Stimulated activated CD8-positive, alpha-beta memory T cell treated with anti-CD3 and anti-CD28 coated beads, Interleukin-7, amount 100 ng/mL, for 1 hour (primary cell): ENCODE measurements at regions not wholly inside any gene's neighbourhood (a gene's known extent, or its start where the extent isn't known, plus 50 kb on each side); places are given as distances from the start of the nearest gene placed in this dataset.
"Not testable (repeated sequence)": the region's sequence is repeated elsewhere in the genome, so short reads cannot be mapped to it uniquely, and the experiment has no call there.

Experiments
- DNase-seq, 2 donors: peaks; one replicate each; pipeline ENCODE4 v3.0.0-alpha.2; 2020; ENCODE audit warnings: low read depth in 2 of 2

- DNase-seq: not testable (repeated sequence)
Measured at GRCh38 chr16:88228751-88229150, 154.0 kb upstream of the ZNF469 start.

- DNase-seq: not testable (repeated sequence)
Measured at GRCh38 chr16:88229710-88230109, 153.0 kb upstream of the ZNF469 start.

- not testable (repeated sequence) for DNase-seq
Measured at GRCh38 chr16:88230276-88230966, 152.3 kb upstream of the ZNF469 start.

DNA sequence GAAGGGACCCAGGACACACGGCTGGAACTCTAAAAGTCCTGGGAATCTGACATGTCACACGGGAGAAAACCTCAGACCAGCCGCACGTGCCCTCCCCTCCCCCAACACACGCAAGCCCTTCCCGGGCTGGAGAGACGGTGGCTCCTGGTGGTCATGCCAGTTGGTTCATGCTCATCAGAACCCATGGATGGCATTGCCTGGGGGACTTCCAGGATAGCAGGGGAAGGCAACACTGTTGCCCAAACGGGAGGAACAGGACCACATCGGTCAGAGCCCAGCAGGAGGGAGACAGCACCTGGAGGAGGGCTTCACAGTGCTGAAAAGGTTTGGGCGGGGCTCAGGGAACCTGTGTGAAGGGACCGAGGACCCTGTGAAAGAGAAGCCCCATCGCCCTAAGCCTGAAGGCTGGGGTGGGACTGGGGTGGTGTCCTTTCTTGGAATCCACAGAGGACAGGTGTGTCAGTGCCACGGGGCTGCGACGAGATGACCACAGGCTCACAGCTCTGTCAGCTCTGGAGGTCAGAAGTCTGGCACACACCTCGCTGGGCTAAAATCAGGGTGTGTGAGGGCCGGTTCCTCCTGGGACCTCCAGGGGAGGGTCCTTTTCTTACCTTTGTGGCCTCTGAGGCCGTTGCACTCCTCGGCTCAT lies 151.7 kb upstream of the ZNF469 start:
- DNase-seq: not testable (repeated sequence)

GRCh38 chr16:88231839-88232238 lies 150.9 kb upstream of the ZNF469 start:
- not testable (repeated sequence) for DNase-seq

- DNase-seq: not testable (repeated sequence)
Measured at GRCh38 chr16:88232401-88233258, 150.1 kb upstream of the ZNF469 start.

GRCh38 chr16:88233621-88234420 lies 148.9 kb upstream of the ZNF469 start:
- not testable (repeated sequence) for DNase-seq

DNA sequence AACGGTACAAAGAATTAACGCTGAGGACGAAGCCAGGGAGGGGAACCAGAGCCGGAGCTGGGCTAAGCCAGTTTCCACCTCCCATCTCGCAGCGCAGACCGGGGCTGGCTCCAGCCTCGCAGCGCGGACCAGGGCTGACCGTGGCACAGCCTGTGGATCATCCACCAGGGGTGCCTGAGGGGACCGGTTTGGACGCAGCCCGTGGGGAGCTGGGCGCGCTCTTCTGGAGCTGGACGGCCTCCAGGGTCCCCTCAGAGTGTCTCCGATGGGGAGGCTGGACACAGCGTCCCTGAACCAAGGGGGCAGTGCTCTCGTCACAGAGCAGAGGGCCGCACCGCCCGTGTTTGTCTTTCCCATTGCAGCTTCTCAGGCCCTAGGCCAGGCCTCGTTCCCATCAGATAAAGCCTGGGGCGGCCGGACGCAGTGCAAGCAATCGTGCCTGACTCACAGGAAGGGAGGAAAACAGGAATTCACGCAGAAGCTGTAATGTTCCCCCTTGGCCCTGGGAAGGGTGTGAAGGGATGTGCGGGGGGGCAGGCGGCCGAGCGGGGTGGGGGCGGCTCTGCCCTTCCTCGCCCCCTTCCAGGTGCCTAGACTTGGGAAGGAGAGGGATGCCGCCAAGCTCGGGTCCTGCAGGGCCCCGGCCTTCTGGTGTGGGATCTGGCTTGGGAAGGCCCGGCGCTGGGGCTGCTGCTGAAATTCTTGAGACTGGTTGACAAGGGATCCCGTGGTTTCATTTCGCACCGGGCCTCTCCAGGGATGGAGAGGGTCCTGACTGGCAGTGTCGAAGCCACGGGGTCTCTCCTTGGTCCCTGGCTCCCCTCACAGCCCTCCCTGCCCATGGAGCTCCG lies 148.1 kb upstream of the ZNF469 start:
- not testable (repeated sequence) for DNase-seq

DNA sequence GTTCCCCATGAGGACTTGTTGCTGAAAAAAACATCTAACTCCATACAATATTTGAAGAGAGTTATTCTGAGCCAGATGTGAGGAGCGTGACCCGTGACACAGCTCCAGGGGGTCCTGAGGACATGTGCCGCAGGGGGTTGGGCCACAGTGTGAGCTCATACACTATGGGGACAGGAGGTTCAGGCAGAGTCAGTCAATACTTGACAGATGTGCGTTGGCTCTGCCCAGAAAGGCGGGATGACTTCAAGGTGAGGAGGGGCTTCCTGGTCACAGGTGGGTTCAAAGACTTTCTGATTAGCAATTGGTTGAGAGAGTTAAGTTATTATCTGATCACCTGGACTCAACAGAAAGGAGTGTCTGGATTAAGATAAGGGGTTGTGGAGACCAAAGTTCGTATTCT lies 147.1 kb upstream of the ZNF469 start:
- DNase-seq: not testable (repeated sequence)

- DNase-seq: not testable (repeated sequence)
Measured at GRCh38 chr16:88236229-88236628, 146.5 kb upstream of the ZNF469 start.

DNA sequence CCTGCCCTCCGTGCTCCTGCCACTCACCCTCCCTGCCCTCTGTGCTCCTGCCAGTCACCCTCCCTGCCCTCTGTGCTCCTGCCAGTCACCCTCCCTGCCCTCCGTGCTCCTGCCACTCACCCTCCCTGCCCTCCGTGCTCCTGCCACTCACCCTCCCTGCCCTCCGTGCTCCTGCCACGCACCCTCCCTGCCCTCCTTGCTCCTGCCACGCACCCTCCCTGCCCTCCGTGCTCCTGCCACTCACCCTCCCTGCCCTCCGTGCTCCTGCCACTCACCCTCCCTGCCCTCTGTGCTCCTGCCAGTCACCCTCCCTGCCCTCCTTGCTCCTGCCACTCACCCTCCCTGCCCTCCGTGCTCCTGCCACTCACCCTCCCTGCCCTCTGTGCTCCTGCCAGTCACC lies 145.4 kb upstream of the ZNF469 start:
- DNase-seq: not testable (repeated sequence)

GRCh38 chr16:88237761-88238415 lies 144.9 kb upstream of the ZNF469 start:
- DNase-seq: not testable (repeated sequence)

DNA sequence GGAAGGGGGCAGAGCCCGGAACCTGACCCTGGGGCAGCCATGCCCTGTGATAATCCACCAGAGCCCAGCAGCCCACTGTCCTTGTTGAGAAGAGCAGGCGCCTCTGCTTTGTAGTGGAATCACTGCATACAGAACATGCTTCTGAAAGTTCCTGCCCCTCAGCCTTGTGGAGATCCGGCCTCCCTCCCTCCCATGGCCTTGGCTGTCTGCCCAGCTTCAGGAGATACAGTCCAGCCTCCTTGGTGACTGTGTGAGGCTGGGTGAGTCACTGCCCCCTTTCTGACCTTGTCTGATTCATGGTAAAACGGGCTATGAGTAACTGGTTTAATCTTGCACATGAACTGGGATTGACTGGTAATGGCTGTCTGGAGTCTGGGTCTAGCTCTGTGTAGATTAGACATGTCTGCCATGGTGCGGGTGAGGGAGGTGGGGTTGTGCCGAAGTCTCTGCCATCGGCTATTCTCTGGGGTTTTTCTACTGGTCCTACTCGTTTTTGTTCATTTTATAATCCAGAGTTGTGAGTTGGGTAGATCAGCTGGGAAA lies 144.0 kb upstream of the ZNF469 start:
- not testable (repeated sequence) for DNase-seq

DNA sequence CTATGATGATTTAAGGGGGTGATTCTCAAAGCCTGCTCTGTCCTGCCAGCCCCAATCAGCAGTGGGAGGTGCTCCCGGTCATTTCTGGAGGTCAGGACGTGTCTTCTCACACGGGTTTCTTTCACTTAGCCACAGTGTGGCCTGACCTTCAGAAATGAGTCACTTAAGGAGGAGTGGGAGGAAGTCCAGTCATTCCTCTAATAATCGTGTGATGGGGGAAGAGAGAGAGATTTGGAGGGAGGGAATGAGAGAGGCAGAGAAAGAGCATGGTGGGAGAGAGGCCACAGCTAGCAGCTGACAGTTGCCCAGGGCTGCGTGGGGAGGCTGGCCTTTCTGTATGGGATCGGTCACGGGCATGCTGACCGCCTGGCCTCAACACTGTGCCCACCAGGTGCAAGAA lies 142.6 kb upstream of the ZNF469 start:
- DNase-seq: not testable (repeated sequence)

- DNase-seq: not testable (repeated sequence)
Measured at GRCh38 chr16:88240776-88241175, 142.0 kb upstream of the ZNF469 start.

DNA sequence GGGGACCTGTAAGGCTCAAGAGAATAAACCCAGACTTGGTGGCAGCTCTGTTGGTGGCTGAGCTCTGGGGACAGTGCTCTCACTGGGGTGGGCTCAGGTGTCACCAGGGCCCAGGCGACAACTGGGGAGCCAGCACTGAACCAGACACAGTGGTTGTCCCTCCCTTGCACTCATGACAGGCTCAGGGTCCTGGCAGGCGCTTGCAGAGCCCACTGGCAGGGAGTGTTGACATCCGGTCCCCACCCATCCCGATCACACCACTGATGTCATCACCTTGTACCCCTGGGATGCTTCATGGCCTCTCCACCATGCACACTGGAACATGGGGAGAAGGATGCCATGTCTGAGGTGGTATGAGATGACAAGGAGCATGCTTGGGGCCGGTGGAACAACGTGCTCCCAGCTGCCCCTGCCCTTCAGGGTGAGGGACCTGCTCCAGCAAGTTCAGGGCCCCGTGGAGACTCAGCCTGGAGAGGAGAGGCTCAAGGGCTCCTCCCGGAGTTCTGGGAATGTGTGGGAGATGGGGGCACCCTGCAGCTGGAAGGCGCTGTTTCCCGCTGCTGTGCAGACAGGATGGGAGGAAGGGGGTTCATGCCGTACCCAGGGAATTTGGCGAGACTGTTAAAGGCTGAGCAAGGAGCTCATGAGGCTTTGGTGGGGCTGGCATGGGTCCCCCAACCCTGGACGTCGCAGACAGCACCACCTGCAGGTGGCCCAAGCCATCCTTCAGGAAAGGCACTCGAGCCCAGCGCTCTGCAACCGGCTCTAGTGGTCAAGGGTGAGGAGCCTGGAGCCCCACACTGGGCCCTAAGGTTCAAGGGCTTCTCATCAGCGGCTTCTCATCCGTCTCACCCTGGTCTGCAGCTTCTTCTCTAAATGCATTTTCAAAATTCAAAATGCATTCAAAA lies 141.1 kb upstream of the ZNF469 start:
- not testable (repeated sequence) for DNase-seq

DNA sequence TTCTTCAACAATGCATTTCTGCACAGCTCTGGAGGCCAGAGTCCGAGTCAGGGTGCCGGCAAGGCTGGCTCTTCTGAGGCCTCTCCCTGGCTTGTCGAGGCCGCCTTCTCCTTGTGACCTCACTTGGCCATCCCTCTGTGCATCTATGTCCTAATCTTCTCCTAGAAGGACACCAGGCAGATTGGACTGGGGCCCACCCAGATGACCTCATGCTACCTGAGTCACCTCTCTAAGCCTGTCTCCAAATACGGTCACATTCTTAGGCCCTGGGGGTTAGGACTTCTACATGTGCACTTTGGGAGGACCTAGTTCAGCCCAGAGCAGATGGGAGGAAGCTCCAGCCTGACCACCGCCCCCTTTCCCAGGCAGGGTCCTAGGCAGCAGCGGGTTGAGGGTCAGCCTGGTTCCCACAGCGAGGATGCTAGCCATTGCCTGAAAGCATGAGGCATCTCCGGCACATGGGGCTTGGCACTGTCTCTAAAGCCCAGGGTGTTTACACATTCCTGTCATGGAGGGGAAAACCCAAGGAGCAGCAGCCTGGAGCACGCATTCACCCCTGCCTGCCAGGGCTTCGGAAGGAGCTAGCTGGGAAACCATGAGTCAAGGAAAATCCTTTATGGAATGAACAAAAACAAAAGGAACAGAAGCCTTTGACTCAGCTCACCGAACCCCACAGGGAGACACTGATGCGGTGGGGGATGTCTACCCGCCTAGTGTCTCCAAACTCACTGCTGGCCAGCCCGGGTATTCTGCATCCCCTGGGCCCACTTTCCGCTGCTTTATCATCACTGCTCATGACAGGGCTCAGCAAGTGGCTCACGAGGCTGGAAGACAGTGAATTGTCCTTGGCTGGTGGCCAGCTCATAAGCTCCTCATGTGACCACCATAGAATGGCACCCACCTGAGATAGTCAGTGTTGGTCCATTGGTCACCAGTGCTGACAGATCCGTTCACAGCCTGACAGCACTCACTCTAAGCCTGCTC lies 140.2 kb upstream of the ZNF469 start:
- DNase-seq: not testable (repeated sequence)
